COLO829 (cell line): ENCODE measurements at regions not wholly inside any gene's neighbourhood (a gene's known extent, or its start where the extent isn't known, plus 50 kb on each side); places are given as distances from the start of the nearest gene placed in this dataset.

Source experiments
- DNase-seq: peaks from one replicate; pipeline ENCODE4 v3.0.0; 2012; ENCODE audit warnings: low spot score

- no peak for DNase-seq
These were observed 92.3 kb upstream of the LRIG1 start for GRCh38 chr3:66592927-66593625.

- no peak for DNase-seq
These were observed 93.2 kb upstream of the LRIG1 start for GRCh38 chr3:66593978-66594377.

DNA sequence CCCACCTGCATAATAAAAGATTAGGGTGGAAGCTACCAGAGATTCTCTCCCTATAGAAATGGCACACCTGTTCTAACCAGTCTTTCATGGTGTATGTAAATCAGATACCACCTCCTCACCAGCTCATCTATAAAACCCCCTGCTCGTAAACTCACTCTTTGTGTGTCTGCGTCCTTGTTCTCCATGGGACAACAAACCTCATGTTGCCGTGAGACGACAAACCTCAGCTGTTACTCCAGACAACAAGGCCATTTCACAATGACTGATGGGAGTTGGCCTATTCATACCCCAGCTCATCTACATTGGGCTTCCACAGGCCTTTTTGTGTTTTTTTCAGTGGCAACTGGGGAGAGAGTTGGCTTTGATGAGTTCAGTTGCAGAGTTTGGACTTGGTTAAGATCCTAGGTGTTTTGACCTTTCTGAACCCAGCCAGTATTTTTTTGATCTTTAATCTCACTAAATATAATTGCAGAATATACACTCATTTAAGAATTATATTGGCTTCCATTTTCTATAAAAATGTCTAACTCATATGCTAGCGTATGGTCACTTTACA, 96.6 kb upstream of the LRIG1 start:
- no peak for DNase-seq

DNA sequence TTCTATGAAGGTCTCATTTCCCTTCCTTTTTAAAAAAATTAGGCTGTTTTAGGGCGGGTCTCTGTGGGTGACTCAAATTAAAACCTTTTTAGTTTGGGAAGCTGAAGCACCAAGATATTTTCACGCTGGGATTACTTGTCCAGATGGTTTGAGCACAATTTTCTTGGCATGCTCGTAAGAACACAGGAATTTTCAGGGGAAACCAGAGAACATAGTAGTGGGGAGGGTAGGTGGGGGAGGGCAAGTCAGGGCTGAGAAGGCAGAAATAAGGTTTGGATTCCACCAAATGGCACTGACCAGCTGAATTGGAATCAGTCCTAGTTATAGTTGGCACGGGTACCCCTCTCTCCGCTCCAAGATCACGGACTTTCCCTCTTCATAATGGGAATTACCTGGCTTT, 97.3 kb upstream of the LRIG1 start:
- DNase-seq: no peak

DNA sequence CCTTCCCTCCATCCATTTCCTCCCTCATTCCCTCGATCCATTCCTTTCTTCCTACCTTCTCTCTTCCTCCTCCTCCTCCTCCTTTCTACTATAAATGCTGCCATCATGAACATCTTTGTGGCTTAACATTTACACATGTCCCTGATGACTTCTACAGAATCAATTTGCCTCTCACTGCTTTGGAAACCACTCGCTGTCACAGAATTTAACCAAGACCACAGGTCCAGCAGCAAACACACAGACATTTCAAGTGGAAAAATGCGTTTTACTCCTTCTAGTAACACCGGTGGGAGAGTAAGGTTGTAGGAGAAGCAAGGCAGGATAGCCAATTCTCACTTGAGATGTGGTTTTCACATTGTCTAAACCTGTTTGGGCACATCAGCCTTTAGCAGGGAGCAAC, 101.4 kb upstream of the LRIG1 start:
- DNase-seq: no peak

DNA sequence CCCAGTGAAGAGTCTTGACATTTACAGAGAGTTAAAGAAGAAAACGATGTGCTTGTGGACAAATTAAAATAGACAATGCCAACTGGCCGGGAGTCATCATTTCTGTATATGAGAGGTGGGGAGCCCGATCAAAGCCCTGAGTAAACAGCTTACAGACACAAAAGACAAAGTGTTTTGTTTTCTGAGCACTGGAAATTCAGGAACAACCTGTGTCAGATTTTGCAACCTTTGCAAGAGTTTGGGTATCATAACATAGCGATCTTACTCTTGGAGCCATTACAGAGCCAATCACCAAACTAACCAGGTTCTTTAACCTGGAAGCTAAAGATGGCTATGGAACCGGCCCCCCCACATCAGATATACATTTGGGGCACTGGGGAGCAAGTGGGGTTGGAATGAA, 101.9 kb upstream of the LRIG1 start:
- no peak for DNase-seq

- no peak for DNase-seq
These were observed 102.4 kb upstream of the LRIG1 start for GRCh38 chr3:66603151-66603611.

DNA sequence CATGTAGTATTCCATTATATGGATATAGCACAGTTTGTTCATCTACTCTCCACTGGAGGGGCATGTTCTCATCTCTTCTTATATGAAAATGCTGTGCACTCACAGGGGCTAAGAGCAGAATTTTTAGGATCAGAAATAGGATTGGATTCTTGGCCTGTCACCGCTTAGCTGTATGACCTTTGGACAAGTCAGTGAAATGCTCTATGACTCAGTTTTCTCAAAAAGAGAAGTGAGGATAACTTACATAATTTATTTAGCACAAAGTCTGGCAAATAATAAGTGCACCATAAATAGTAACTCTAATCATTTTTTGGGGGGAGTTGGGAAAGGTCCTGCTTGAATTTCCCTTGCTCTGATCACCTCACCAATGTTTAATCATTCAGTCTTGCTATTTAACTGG, 103.7 kb upstream of the LRIG1 start:
- no peak for DNase-seq

- no peak for DNase-seq
These were observed 105.3 kb upstream of the LRIG1 start for GRCh38 chr3:66606126-66606525.

GRCh38 chr3:66606868-66607267, 106.0 kb upstream of the LRIG1 start:
- DNase-seq: no peak

GRCh38 chr3:66609660-66610561, 109.1 kb upstream of the LRIG1 start:
- no peak for DNase-seq

DNA sequence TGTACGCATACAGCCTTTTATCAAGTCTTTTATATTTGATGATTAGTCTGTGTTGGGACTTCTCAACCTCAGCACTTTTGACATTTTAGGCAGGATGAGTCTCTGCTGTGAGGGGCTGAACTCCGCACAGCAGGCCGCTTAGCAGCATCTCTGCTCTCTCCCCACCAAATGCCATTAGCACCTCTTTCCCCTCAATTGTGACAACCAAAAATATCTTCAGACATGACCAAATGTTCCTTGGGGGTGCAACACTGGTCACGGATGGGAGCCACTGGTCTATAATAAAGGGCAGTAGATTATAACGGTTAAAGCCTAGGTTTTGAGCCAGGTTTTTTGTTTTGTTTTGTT, 109.7 kb upstream of the LRIG1 start:
- DNase-seq: no peak

DNA sequence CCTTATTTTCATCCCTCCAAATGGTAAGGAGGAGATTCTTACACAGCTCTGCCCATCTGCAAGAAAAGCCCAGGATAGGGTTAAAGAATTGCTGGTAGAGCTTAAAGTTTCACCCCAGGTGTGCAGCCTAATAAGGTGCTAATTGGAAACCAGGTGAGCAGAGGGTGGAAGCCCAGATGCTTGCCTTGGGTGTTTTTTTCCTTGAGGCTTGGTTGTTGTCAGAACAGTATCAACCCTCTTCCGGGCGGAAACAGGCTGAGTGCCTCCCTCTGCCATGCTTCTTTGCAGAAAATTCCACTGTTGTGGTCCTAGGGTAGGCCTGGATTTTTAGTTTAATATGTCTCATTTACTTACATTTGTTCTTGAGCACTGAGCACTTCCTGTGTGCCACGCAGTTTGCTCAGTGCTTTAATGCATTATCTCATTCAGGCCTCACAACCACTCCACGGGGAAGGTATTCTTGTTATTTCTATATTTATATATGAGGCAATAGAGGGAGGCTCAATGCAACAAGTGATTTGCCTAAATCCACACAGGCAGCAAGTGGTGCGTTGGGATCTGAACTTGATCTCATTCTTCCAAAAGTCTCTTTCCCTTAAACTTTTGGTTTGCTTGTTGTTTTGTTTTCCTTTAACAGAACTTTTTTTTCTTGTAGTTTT, 115.0 kb upstream of the LRIG1 start:
- no peak for DNase-seq

GRCh38 chr3:66617351-66617750, 116.5 kb upstream of the LRIG1 start:
- no peak for DNase-seq

DNA sequence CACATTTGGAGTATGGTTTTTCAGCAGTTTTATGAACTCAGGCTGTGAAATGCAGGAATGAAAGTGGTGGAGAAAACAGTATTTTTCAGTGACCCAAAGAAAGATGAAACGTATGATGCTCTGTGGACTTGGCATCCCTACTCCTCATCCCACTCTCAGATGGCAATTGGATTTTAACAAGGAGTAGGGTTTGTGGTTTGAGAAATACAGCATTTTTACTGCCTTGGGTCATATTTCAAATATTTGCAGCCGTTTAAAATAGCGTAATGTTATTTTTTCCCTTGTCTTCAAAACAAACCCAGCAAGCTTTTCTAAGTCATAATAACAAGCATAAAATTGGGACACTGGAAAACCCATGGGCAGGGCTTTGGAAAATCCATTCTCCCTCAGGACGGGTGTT, 117.2 kb upstream of the LRIG1 start:
- DNase-seq: no peak

DNA sequence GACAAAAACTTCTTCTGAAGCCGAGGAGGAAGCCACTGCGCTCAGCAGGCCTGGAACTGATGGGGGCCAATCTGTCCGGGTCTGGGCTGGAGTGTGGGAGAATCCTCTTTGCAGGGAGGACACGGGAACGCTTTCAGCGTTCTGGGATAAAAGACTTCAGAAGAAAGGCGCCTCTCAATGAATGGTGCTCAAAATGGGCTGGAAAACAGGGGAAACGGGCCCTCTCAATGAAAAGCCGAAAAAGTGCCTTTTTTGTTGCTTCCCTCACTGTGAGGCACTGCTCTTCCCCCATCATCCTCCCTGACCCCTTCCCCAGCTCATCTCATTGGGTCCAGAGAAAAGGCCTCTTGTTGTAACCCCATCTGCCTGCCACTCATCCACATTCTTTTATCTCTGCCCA, 119.5 kb upstream of the LRIG1 start:
- DNase-seq: no peak

- no peak for DNase-seq
These were observed 122.1 kb upstream of the LRIG1 start for GRCh38 chr3:66622756-66623457.

- DNase-seq: no peak
These were observed 124.8 kb upstream of the LRIG1 start for GRCh38 chr3:66625505-66626216.

GRCh38 chr3:66629150-66629981, 128.5 kb upstream of the LRIG1 start:
- DNase-seq: no peak

GRCh38 chr3:66629982-66630368, 129.2 kb upstream of the LRIG1 start:
- no peak for DNase-seq
